Peyer's patch (tissue), 4 donors: ENCODE measurements at regions not wholly inside any gene's neighbourhood (a gene's known extent, or its start where the extent isn't known, plus 50 kb on each side); places are given as distances from the start of the nearest gene placed in this dataset.

Experiments used
- DNase-seq, 3 donors: peaks; one replicate each; pipeline ENCODE4 v3.0.0-alpha.2; 2017 to 2019
- H3K27ac ChIP-seq, 4 donors: fragments of 200-600 bp; sonication (generic); one replicate each; pipeline ENCODE4 v1.5.1; 2016 to 2019
- H3K27me3 ChIP-seq, 2 donors: fragments of 200-600 bp; sonication (generic); one replicate each; pipeline ENCODE4 v1.5.1; 2019
- H3K36me3 ChIP-seq, 3 donors: fragments of 200-600 bp; sonication (generic); one replicate each; pipeline ENCODE4 v1.5.1; 2016 to 2019
- H3K4me1 ChIP-seq, 4 donors: fragments of 200-600 bp; sonication (generic); one replicate each; pipeline ENCODE4 v1.5.1; 2016 to 2019
- H3K4me3 ChIP-seq, 4 donors: fragments of 200-600 bp; sonication (generic); 1 replicate in 3 of 4; 2 replicates in 1 of 4; pipeline ENCODE4 v1.5.1; 2016 to 2019; ENCODE audit warnings: mild to moderate bottlenecking in 1 of 4
- H3K9me3 ChIP-seq, 4 donors: fragments of 200-600 bp; sonication (generic); one replicate each; pipeline ENCODE4 v1.5.1; 2016 to 2019; ENCODE audit warnings: mild to moderate bottlenecking in 1 of 4
- POLR2A ChIP-seq, 2 donors: fragments of 450-650 bp; IDR thresholded peaks; one replicate each; pipeline ENCODE4 v1.5.1; 2017; ENCODE audit warnings: antibody characterized with exemption in 2 of 2, mild to moderate bottlenecking in 2 of 2, moderate library complexity in 2 of 2
- TF ChIP-seq, protein P1 (sequence below), 6 experiments: fragments of 450-650 bp in 4 of 6; fragments of 200-600 bp in 2 of 6; sonication (generic) in 1 of 6; IDR thresholded peaks; one replicate each; pipeline ENCODE4 v1.5.1; 2017 to 2019; ENCODE audit warnings: antibody characterized with exemption in 6 of 6, mild to moderate bottlenecking in 3 of 6, moderate library complexity in 1 of 6

DNA sequence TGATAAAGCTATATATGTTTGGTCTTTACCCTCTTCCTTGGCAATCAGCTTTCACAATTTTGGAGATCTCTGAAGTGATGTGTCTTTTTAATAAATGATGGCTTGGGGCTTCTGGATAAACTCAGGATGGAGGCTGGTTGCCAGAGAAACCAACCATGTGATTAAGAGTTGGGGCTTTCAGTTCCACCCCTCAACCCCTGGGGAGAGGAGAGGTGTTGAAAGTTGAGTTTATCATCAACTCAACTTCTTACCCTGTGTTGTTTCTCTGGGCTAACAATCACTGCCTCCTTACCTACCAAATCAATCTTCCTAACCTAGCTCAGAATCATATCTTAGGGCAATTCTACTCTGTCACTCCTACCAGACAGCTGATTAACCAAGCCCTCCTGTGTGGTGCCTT is 735.8 kb downstream of the ZPLD1 start:
- no peak for DNase-seq
- Histone ChIP-seq H3K4me1 (no peaks in the 10 kb centered on the region), H3K27me3 (no peaks in the 10 kb centered on the region), H3K27ac (no peak overlapping the region), H3K36me3 (no peaks in the 10 kb centered on the region), H3K9me3 (no peaks in the 10 kb centered on the region), H3K4me3 (no peak overlapping the region)
- no peak for TF ChIP-seq POLR2A (IDR thresholded peaks at IDR 0.05)
- TF ChIP-seq, protein P1, sequence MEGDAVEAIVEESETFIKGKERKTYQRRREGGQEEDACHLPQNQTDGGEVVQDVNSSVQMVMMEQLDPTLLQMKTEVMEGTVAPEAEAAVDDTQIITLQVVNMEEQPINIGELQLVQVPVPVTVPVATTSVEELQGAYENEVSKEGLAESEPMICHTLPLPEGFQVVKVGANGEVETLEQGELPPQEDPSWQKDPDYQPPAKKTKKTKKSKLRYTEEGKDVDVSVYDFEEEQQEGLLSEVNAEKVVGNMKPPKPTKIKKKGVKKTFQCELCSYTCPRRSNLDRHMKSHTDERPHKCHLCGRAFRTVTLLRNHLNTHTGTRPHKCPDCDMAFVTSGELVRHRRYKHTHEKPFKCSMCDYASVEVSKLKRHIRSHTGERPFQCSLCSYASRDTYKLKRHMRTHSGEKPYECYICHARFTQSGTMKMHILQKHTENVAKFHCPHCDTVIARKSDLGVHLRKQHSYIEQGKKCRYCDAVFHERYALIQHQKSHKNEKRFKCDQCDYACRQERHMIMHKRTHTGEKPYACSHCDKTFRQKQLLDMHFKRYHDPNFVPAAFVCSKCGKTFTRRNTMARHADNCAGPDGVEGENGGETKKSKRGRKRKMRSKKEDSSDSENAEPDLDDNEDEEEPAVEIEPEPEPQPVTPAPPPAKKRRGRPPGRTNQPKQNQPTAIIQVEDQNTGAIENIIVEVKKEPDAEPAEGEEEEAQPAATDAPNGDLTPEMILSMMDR (IDR thresholded peaks at IDR 0.05): no peak

- Histone ChIP-seq H3K9me3 (no peaks in the 10 kb centered on the region), H3K4me1 (no peaks in the 10 kb centered on the region), H3K36me3 (no peaks in the 10 kb centered on the region), H3K27me3 (no peaks in the 10 kb centered on the region), H3K27ac (no peak overlapping the region), H3K4me3 (no peak overlapping the region)
- DNase-seq: no peak
- TF ChIP-seq, protein P1 (IDR thresholded peaks at IDR 0.05): no peak
- TF ChIP-seq POLR2A (IDR thresholded peaks at IDR 0.05): no peak
These were observed 739.1 kb downstream of the ZPLD1 start for GRCh38 chr3:103173940-103174339.

DNA sequence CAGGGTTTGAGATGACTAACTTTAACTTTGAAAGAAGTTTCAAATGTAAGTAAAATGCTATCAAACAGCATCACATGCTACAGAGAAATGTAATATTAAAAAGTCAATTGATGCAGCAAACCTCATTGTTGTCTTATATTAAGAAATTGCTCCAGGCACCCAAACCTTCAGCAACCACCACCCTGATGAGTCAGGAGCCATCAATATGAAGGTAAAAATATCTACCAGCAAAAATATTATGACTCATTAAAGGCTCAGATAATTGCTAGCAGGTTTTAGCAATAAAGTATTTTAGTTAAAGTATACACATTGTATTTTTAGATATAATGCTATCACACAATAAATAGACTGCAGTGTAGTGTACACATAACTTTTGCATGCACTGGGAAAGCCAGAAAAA is 746.3 kb downstream of the ZPLD1 start:
- no peak overlapping the region for H3K27ac ChIP-seq
- H3K9me3 ChIP-seq: no peaks in the 10 kb centered on the region
- H3K4me1 ChIP-seq: no peaks in the 10 kb centered on the region
- H3K36me3 ChIP-seq: no peaks in the 10 kb centered on the region
- no peak for DNase-seq
- H3K4me3 ChIP-seq: no peak overlapping the region
- no peaks in the 10 kb centered on the region for H3K27me3 ChIP-seq
- TF ChIP-seq, protein P1 (IDR thresholded peaks at IDR 0.05): no peak

DNA sequence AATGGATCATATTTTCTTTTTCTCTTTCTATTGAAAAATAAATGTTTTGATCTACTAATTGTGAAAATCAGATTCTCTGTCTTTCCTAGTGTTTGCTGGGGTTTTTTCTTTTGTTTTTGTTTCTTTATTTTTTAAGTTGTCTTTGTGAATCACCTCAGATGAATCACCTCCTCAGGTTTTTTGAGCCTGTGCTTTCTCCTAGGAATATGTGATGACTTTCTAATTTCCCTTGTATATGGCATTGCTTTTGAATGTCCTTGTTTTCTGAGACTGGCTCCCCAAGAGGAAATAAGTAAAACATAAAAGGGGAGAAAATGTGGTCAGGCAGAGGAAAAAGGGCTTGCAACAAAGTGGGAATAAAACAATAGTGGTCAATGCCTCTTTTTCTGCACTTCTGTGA is 750.0 kb downstream of the ZPLD1 start:
- Histone ChIP-seq H3K9me3 (no peaks in the 10 kb centered on the region), H3K4me1 (no peaks in the 10 kb centered on the region), H3K36me3 (no peaks in the 10 kb centered on the region), H3K4me3 (no peak overlapping the region), H3K27me3 (no peaks in the 10 kb centered on the region), H3K27ac (no peak overlapping the region)
- TF ChIP-seq, protein P1 (IDR thresholded peaks at IDR 0.05): no peak
- no peak for TF ChIP-seq POLR2A (IDR thresholded peaks at IDR 0.05)
- DNase-seq: no peak

DNA sequence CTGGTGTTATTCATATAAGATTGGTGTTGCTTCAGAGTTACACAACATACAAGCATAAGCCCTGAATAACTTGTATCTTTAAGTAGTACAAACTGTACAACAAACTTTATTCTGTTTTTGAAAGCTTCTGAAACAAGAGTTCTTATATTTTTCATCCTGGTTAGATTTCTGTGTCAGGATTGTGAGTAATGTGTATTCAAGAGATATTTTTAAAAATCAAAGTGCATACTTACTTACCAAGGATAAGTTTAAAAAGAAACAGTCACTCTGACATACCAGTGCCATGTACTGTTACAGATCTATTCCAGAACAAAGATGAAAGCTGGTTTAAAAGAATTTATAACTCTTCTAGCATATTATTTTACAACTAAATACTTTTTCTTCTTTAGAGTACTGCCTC is 755.1 kb downstream of the ZPLD1 start:
- no peak for DNase-seq
- Histone ChIP-seq H3K9me3 (no peaks in the 10 kb centered on the region), H3K27ac (no peak overlapping the region), H3K4me1 (no peaks in the 10 kb centered on the region), H3K4me3 (no peak overlapping the region), H3K36me3 (no peaks in the 10 kb centered on the region), H3K27me3 (no peaks in the 10 kb centered on the region)
- TF ChIP-seq POLR2A (IDR thresholded peaks at IDR 0.05): no peak
- TF ChIP-seq, protein P1 (IDR thresholded peaks at IDR 0.05): no peak

DNA sequence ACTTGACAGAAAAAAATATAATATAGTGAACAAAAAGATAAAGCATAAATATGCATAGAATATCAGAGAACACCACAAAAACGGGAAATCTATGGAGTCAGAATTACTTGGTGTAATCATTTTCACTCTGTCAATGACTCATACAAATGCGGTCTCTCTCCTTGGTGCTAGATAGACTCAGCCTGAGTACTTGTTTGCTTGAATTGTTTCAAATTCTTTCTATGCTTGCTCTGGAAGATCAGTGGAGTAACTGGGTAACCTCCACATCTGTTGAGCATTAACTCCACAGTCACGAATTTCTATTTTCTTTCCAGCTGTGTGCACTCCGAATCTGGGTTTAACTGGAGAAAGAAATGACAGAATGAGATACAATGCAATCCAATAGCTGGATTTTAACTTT is 760.4 kb downstream of the ZPLD1 start:
- Histone ChIP-seq H3K4me3 (no peak overlapping the region), H3K27ac (no peak overlapping the region)
- TF ChIP-seq POLR2A (IDR thresholded peaks at IDR 0.05): no peak
- TF ChIP-seq, protein P1 (IDR thresholded peaks at IDR 0.05): no peak

More for the DNA sequence above, 760.4 kb downstream of the ZPLD1 start:
- Histone ChIP-seq H3K36me3 (no peaks in the 10 kb centered on the region), H3K4me1 (no peaks in the 10 kb centered on the region), H3K9me3 (no peaks in the 10 kb centered on the region), H3K27me3 (no peaks in the 10 kb centered on the region)
- DNase-seq: no peak
